H1 (cell line): ENCODE measurements at regions not wholly inside any gene's neighbourhood (a gene's known extent, or its start where the extent isn't known, plus 50 kb on each side); places are given as distances from the start of the nearest gene placed in this dataset.

Experiments
- CTCF ChIA-PET: fragments of 300-600 bp; sonication (Branson Sonifier 250); formaldehyde crosslinking; loops from one replicate; lab custom pipeline; 2021; ENCODE audit not compliant: partially characterized antibody; lab: Charles Lee
- POLR2A ChIA-PET: fragments of 300-600 bp; sonication (Branson Sonifier 250); formaldehyde crosslinking; loops from one replicate; lab custom pipeline; 2021; ENCODE audit warnings: inconsistent platforms; ENCODE audit not compliant: partially characterized antibody; lab: Charles Lee
- DNase-seq, 2 experiments: peaks; one replicate each; pipeline versions ENCODE4 v3.0.0 to v3.0.0-alpha.2; 2010 to 2022; ENCODE audit warnings: low spot score in 2 of 2, low read depth in 1 of 2, mixed read lengths in 1 of 2
- FAIRE-seq: peaks from 2 replicates; lab custom pipeline; 2011; peaks lifted over from hg19 to GRCh38; lab: Jason Lieb, UNC
- H2AFZ ChIP-seq: 2 replicates; pipeline ENCODE4 v1.8.1; 2012; ENCODE audit warnings: low read length, inconsistent platforms
- H2AK5ac ChIP-seq: 2 replicates; pipeline ENCODE4 v1.6.1; 2013; ENCODE audit warnings: low read depth, low read length
- H2BK120ac ChIP-seq: replicated peaks from 2 replicates; pipeline ENCODE3; 2013; ENCODE audit warnings: low read depth, low read length, inconsistent platforms
- H2BK12ac ChIP-seq: 2 replicates; pipeline ENCODE4 v1.6.1; 2013; ENCODE audit warnings: low read depth, low read length
- H2BK15ac ChIP-seq: 2 replicates; pipeline ENCODE4 v1.6.1; 2013; ENCODE audit warnings: low read length
- H2BK20ac ChIP-seq: 2 replicates; pipeline ENCODE4 v1.6.1; 2013; ENCODE audit warnings: low read length
- H2BK5ac ChIP-seq: 2 replicates; pipeline ENCODE4 v1.6.1; 2013; ENCODE audit warnings: low read depth, low read length
- H3K14ac ChIP-seq: 2 replicates; pipeline ENCODE4 v1.6.1; 2013; ENCODE audit warnings: inconsistent platforms; ENCODE audit not compliant: insufficient read length
- H3K18ac ChIP-seq: 2 replicates; pipeline ENCODE4 v1.6.1; 2013; ENCODE audit warnings: low read length; ENCODE audit errors: extremely low read depth
- H3K23ac ChIP-seq: 2 replicates; pipeline ENCODE4 v1.6.1; 2013; ENCODE audit warnings: inconsistent platforms; ENCODE audit not compliant: insufficient read length
- H3K23me2 ChIP-seq: 2 replicates; pipeline ENCODE4 v1.6.1; 2013; ENCODE audit warnings: low read depth, low read length
- H3K27ac ChIP-seq: 2 replicates; pipeline ENCODE4 v1.6.1; 2011; ENCODE audit warnings: low read depth, low read length, inconsistent platforms
- H3K27me3 ChIP-seq, 4 experiments: replicated peaks in 1 of 4; 1 replicate in 1 of 4; 2 replicates in 3 of 4; pipeline versions ENCODE4 v1.6.1 to v1.8.1; 2011 to 2013; ENCODE audit warnings: low read length in 3 of 4, mild to moderate bottlenecking in 3 of 4, inconsistent platforms in 2 of 4, mixed read lengths in 2 of 4, moderate library complexity in 1 of 4; ENCODE audit not compliant: control insufficient read depth in 3 of 4, insufficient read depth in 3 of 4; ENCODE audit errors: extremely low read depth in 1 of 4
- H3K36me3 ChIP-seq, 4 experiments: 2 replicates each; pipeline versions ENCODE4 v1.6.1 to v1.8.1; 2011 to 2013; ENCODE audit warnings: mild to moderate bottlenecking in 4 of 4, low read length in 3 of 4, moderate library complexity in 2 of 4, control low read depth in 1 of 4, inconsistent platforms in 1 of 4; ENCODE audit not compliant: insufficient read depth in 4 of 4, control insufficient read depth in 2 of 4
- H3K4ac ChIP-seq: replicated peaks from 2 replicates; pipeline ENCODE3; 2013; ENCODE audit warnings: low read length, low read depth, mixed read lengths, inconsistent platforms; ENCODE audit not compliant: insufficient read length
- H3K4me1 ChIP-seq, 4 experiments: replicated peaks in 1 of 4; 1 replicate in 1 of 4; 2 replicates in 3 of 4; pipeline versions ENCODE4 v1.6.1 to v1.8.1; 2011 to 2013; ENCODE audit warnings: low read length in 3 of 4, inconsistent platforms in 2 of 4, mixed read lengths in 1 of 4; ENCODE audit not compliant: insufficient read depth in 4 of 4, control insufficient read depth in 3 of 4
- H3K4me2 ChIP-seq, 2 experiments: 2 replicates each; pipeline versions ENCODE4 v1.6.1 to v1.8.1; 2011 to 2013; ENCODE audit warnings: low read depth in 2 of 2, low read length in 2 of 2, control low read depth in 1 of 2, inconsistent platforms in 1 of 2, mild to moderate bottlenecking in 1 of 2; ENCODE audit not compliant: insufficient read depth in 1 of 2
- H3K4me3 ChIP-seq, 4 experiments: fragments of 200-600, 300-600 bp in 1 of 4; sonication (generic), shearing (Covaris generic), sonication (Bioruptor Twin) in 1 of 4; 2 replicates each; pipeline versions ENCODE4 v1.5.1 to v1.8.1; 2011 to 2016; ENCODE audit warnings: low read length in 4 of 4, low read depth in 3 of 4, control low read depth in 2 of 4, inconsistent platforms in 2 of 4, mild to moderate bottlenecking in 2 of 4, mixed read lengths in 1 of 4, moderate library complexity in 1 of 4; ENCODE audit not compliant: insufficient read depth in 2 of 4; ENCODE audit errors: extremely low read depth in 1 of 4
- H3K56ac ChIP-seq: replicated peaks from 2 replicates; pipeline ENCODE3; 2013; ENCODE audit warnings: low read depth, mild to moderate bottlenecking, mixed read lengths, low read length, inconsistent platforms; ENCODE audit not compliant: insufficient read length
- H3K79me1 ChIP-seq: 2 replicates; pipeline ENCODE4 v1.6.1; 2013; ENCODE audit warnings: low read depth, low read length, control low read depth
- H3K79me2 ChIP-seq, 2 experiments: 2 replicates each; pipeline versions ENCODE4 v1.6.1 to v1.8.1; 2012 to 2013; ENCODE audit warnings: low read length in 2 of 2, mild to moderate bottlenecking in 2 of 2, inconsistent platforms in 1 of 2; ENCODE audit not compliant: insufficient read depth in 2 of 2, control insufficient read depth in 1 of 2
- H3K9ac ChIP-seq, 4 experiments: replicated peaks in 1 of 4; 1 replicate in 1 of 4; 2 replicates in 3 of 4; pipeline versions ENCODE4 v1.6.1 to v1.8.1; 2011 to 2013; ENCODE audit warnings: low read depth in 3 of 4, low read length in 3 of 4, control low read depth in 2 of 4, mild to moderate bottlenecking in 2 of 4, moderate library complexity in 2 of 4, inconsistent platforms in 1 of 4; ENCODE audit errors: extremely low read depth in 1 of 4
- H3K9me3 ChIP-seq, 2 experiments: 2 replicates each; pipeline versions ENCODE4 v1.6.1 to v1.8.1; 2012 to 2013; ENCODE audit warnings: mild to moderate bottlenecking in 2 of 2, moderate library complexity in 2 of 2, control low read depth in 1 of 2, inconsistent platforms in 1 of 2, low read depth in 1 of 2, low read length in 1 of 2, mixed read lengths in 1 of 2; ENCODE audit not compliant: insufficient read depth in 2 of 2
- H4K20me1 ChIP-seq, 2 experiments: replicated peaks in 1 of 2; 2 replicates each; pipeline versions ENCODE3 to v1.8.1; 2011 to 2013; ENCODE audit warnings: inconsistent platforms in 2 of 2, low read length in 2 of 2, mild to moderate bottlenecking in 1 of 2; ENCODE audit not compliant: insufficient read depth in 2 of 2, control insufficient read depth in 1 of 2
- H4K5ac ChIP-seq: 2 replicates; pipeline ENCODE4 v1.6.1; 2013; ENCODE audit warnings: low read length, low read depth, mixed read lengths, inconsistent platforms; ENCODE audit not compliant: insufficient read length
- H4K8ac ChIP-seq: 2 replicates; pipeline ENCODE4 v1.8.0; 2013; ENCODE audit warnings: mild to moderate bottlenecking, moderate library complexity, low read length, inconsistent platforms; ENCODE audit not compliant: insufficient read depth; ENCODE audit errors: extremely low read depth
- H4K91ac ChIP-seq: replicated peaks from 2 replicates; pipeline ENCODE3; 2013; ENCODE audit warnings: low read length, mixed read lengths, inconsistent platforms; ENCODE audit not compliant: insufficient read length
- CHD1 ChIP-seq: IDR thresholded peaks from 2 replicates; pipeline ENCODE4 v1.6.1; 2012; ENCODE audit warnings: low read depth, low read length, improper control_type of control experiment
- CHD2 ChIP-seq: IDR thresholded peaks from 2 replicates; pipeline ENCODE4 v1.6.1; 2012; ENCODE audit warnings: low read length, improper control_type of control experiment
- CREB1 ChIP-seq: IDR thresholded peaks from 2 replicates; pipeline ENCODE4 v1.6.1; 2012; ENCODE audit warnings: inconsistent platforms
- CTCF ChIP-seq, 3 experiments: IDR thresholded peaks; 1 replicate in 2 of 3; 2 replicates in 1 of 3; pipeline versions ENCODE4 v1.5.1 to v1.6.1; 2011; ENCODE audit warnings: low read length in 3 of 3, mild to moderate bottlenecking in 3 of 3, inconsistent platforms in 2 of 3, low read depth in 1 of 3, moderate library complexity in 1 of 3; ENCODE audit not compliant: insufficient read depth in 1 of 3; ENCODE audit errors: control extremely low read depth in 1 of 3
- EP300 ChIP-seq, 2 experiments: IDR thresholded peaks; 1 replicate in 1 of 2; 2 replicates in 1 of 2; pipeline ENCODE4 v1.6.1; 2011 to 2012; ENCODE audit warnings: low read depth in 2 of 2, low read length in 2 of 2, mild to moderate bottlenecking in 2 of 2, borderline replicate concordance in 1 of 2, inconsistent platforms in 1 of 2, moderate library complexity in 1 of 2
- EZH2 ChIP-seq: fragments of 200-600 bp; sonication (generic); IDR thresholded peaks from 2 replicates; pipeline ENCODE4 v1.7.1; 2012; ENCODE audit warnings: low read depth, mild to moderate bottlenecking, moderate library complexity, low read length, inconsistent platforms; ENCODE audit not compliant: severe bottlenecking
- JUN ChIP-seq: IDR thresholded peaks from 2 replicates; pipeline ENCODE4 v1.6.1; 2011; ENCODE audit warnings: low read depth, mild to moderate bottlenecking, improper control_type of control experiment, low read length
- POU5F1 ChIP-seq: IDR thresholded peaks from 2 replicates; pipeline ENCODE4 v1.6.1; 2011; ENCODE audit warnings: low read depth, mild to moderate bottlenecking, low read length, moderate library complexity
- RAD21 ChIP-seq, 2 experiments: IDR thresholded peaks in 1 of 2; conservative IDR thresholded peaks in 1 of 2; 2 replicates each; pipeline ENCODE4 v1.6.1; 2011; ENCODE audit warnings: low read depth in 2 of 2, low read length in 2 of 2, improper control_type of control experiment in 1 of 2, inconsistent platforms in 1 of 2, mild to moderate bottlenecking in 1 of 2, moderate library complexity in 1 of 2
- SUZ12 ChIP-seq: fragments of 200-600 bp; sonication (generic); IDR thresholded peaks from 2 replicates; pipeline ENCODE4 v1.6.1; 2012; ENCODE audit warnings: mild to moderate bottlenecking, inconsistent platforms, low read length, moderate library complexity, mixed read lengths
- whole genome bisulfite sequencing, 2 experiments: shearing (Covaris generic) in 1 of 2; methylation state at CpG; one replicate each; pipeline versions ENCODE4 v1.1.6 to v1.1.7; 2013 to 2015; ENCODE audit warnings: low lambda C conversion rate in 2 of 2, mixed read lengths in 2 of 2, inconsistent platforms in 1 of 2, low coverage in 1 of 2, missing lambda C conversion rate in 1 of 2; ENCODE audit not compliant: insufficient replicate concordance in 2 of 2, insufficient coverage in 1 of 2, insufficient read length in 1 of 2; ENCODE audit errors: extremely low coverage in 1 of 2, missing lambda C conversion rate in 1 of 2; 5-methylcytosine and 5-hydroxymethylcytosine counted together
- TF ChIP-seq, protein P1 (sequence below): IDR thresholded peaks from 2 replicates; pipeline ENCODE4 v1.6.1; 2011; ENCODE audit warnings: low read length, improper control_type of control experiment

DNA sequence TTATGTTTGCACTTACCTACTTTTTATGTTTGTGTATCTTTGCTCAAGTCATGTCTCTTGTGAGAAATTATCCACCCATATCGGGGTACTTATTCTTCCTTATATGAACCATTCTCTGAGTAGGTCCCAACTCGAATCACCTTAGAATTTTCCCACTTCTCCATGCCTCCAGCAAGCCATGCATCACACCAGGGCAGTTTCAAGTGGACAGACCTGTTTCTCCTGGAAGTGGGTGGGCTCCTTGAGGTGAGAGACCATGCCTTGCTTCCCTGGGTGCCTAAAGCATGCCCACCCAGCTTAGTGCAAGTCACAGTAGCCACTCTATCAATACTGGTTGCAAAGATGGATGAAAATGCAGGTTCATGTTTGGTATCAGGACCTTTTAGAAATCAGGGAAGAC is 187.2 kb downstream of the KIT start:
- Histone ChIP-seq H3K79me1 (no peaks in the 10 kb centered on the region), H2BK12ac (no peak overlapping the region), H3K4me3 (no peak overlapping the region), H2BK5ac (no peak overlapping the region), H3K9me3 (no peaks in the 10 kb centered on the region), H2AK5ac (no peak overlapping the region), H3K36me3 (no peaks in the 10 kb centered on the region; a peak in 1 of 8 replicates), H4K91ac (no peak overlapping the region), H3K27me3 (no peaks in the 10 kb centered on the region), H3K9ac (no peak overlapping the region), H4K5ac (no peak overlapping the region), H3K23ac (no peak overlapping the region), H3K14ac (no peak overlapping the region), H3K27ac (no peak overlapping the region), H2BK15ac (no peak overlapping the region), H4K20me1 (no peaks in the 10 kb centered on the region), H2BK120ac (no peak overlapping the region), H3K4me1 (no peaks in the 10 kb centered on the region), H3K4ac (no peak overlapping the region), H3K79me2 (no peaks in the 10 kb centered on the region), H3K18ac (no peak overlapping the region), H3K23me2 (no peaks in the 10 kb centered on the region), H3K4me2 (no peak overlapping the region), H2AFZ (no peak overlapping the region), H2BK20ac (no peak overlapping the region), H3K56ac (no peak overlapping the region), H4K8ac (no peak overlapping the region; the same call in 1 of the 2 replicates)
- CTCF ChIA-PET = interaction anchor here (0.6 kb wide), 1 partner anchor 74 kb away, joined by 3 read pairs; no protein-coding TSS in a partner anchor
- no peak for DNase-seq
- FAIRE-seq = no peak
- WGBS, 2 experiments = 86% methylated on average over 2 of the region's 2 CpGs; no CpG with 5 or more reads in 1 of the 2 experiments
- POLR2A ChIA-PET = no interaction called here
- TF ChIP-seq CREB1 (no peak), EZH2 (no peak), SUZ12 (no peak), CHD2 (no peak), EP300 (IDR thresholded peaks at IDR 0.05; ENCODE audit: borderline replicate concordance in 1 of 2, low read depth in 2 of 2, low read length in 2 of 2) (no peak), CHD1 (no peak), CTCF (IDR thresholded peaks at IDR 0.05; ENCODE audit: control extremely low read depth in 1 of 3, insufficient read depth in 1 of 3, low read depth in 1 of 3, low read length in 3 of 3) (no peak), JUN (no peak), RAD21 (IDR thresholded peaks at IDR 0.05 in 1 of 2, conservative IDR thresholded peaks at IDR 0.05 in 1 of 2; ENCODE audit: low read depth in 2 of 2, low read length in 2 of 2) (no peak), POU5F1 (no peak)
- TF ChIP-seq, protein P1, sequence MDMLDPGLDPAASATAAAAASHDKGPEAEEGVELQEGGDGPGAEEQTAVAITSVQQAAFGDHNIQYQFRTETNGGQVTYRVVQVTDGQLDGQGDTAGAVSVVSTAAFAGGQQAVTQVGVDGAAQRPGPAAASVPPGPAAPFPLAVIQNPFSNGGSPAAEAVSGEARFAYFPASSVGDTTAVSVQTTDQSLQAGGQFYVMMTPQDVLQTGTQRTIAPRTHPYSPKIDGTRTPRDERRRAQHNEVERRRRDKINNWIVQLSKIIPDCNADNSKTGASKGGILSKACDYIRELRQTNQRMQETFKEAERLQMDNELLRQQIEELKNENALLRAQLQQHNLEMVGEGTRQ = no peak
